ENCODE measurements at regions not wholly inside any gene's neighbourhood (a gene's known extent, or its start where the extent isn't known, plus 50 kb on each side); places are given as distances from the start of the nearest gene placed in this dataset.

DNA sequence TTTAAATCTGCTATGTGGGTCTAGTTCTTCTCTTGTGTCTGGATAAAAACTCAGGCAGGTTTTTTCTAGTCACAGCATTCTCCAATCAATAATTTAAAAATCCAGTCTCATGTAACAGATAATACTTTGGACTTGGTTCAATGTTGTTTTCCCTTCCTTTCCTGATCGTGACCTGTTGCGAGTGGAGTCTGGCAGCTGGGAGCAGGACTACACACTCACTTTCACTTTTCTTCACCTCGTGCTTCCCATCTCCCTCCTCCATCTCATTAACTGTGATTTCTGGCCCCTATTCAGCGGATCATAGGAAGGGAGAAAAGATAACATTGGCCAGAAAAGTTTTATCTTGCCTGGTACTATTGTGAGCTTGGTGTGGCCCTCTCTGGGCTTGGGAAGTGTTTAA, 96.6 kb upstream of the GATB start:
- Histone ChIP-seq H3K4me3 (replicated peaks in 1 of 3; ENCODE audit: low read depth in 2 of 3, low read length in 3 of 3) (no peak overlapping the region), H3K27me3 (ENCODE audit: control insufficient read depth in 2 of 2, insufficient read depth in 2 of 2, low read length in 2 of 2) (peaks cover 2 to 6% of the 10 kb centered on the region in 2 donors), H4K20me1 (ENCODE audit: insufficient read depth, low read length) (no peaks in the 10 kb centered on the region), H3K36me3 (replicated peaks in 1 of 2; ENCODE audit: control insufficient read depth in 1 of 2, insufficient read depth in 2 of 2, low read length in 2 of 2) (no peaks in the 10 kb centered on the region), H2AFZ (ENCODE audit: insufficient read depth, low read depth, low read length, poor library complexity, severe bottlenecking) (no peak overlapping the region), H3K4me2 (replicated peaks; ENCODE audit: extremely low read depth, low read length, poor library complexity, severe bottlenecking) (no peak overlapping the region), H3K9ac (ENCODE audit: insufficient read depth, low read length, poor library complexity, severe bottlenecking) (no peak overlapping the region), H3K27ac (ENCODE audit: low read depth in 1 of 2, low read length in 2 of 2) (no peak overlapping the region), H3K9me3 (replicated peaks in 1 of 2; ENCODE audit: control insufficient read depth in 1 of 2, insufficient read depth in 1 of 2, low read length in 2 of 2) (no peaks in the 10 kb centered on the region), H3K79me2 (ENCODE audit: insufficient read depth, low read length) (no peaks in the 10 kb centered on the region), H3K4me1 (ENCODE audit: control insufficient read depth in 1 of 2, insufficient read depth in 2 of 2, low read length in 2 of 2) (peaks cover 26 to 27% of the 10 kb centered on the region in 2 donors)
- H3K4me1 Mint-ChIP-seq: peaks cover 33% of the 10 kb centered on the region
- TF ChIP-seq, protein P1, sequence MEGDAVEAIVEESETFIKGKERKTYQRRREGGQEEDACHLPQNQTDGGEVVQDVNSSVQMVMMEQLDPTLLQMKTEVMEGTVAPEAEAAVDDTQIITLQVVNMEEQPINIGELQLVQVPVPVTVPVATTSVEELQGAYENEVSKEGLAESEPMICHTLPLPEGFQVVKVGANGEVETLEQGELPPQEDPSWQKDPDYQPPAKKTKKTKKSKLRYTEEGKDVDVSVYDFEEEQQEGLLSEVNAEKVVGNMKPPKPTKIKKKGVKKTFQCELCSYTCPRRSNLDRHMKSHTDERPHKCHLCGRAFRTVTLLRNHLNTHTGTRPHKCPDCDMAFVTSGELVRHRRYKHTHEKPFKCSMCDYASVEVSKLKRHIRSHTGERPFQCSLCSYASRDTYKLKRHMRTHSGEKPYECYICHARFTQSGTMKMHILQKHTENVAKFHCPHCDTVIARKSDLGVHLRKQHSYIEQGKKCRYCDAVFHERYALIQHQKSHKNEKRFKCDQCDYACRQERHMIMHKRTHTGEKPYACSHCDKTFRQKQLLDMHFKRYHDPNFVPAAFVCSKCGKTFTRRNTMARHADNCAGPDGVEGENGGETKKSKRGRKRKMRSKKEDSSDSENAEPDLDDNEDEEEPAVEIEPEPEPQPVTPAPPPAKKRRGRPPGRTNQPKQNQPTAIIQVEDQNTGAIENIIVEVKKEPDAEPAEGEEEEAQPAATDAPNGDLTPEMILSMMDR (IDR thresholded peaks at IDR 0.05): no peak
- no peak overlapping the region for H3K27ac Mint-ChIP-seq
- H3K27me3 Mint-ChIP-seq (ENCODE audit: low read depth in 3 of 3): peaks cover 4 to 10% (median 8%) of the 10 kb centered on the region in 3 donors
- no CpG with 5 or more reads among the region's 4 CpGs for WGBS (ENCODE audit: insufficient coverage)
- H3K4me3 Mint-ChIP-seq: peak overlapping the region in 1 of 2 donors; percentile 4
- peaks cover 0 to 4% (median 2%) of the 10 kb centered on the region in 7 donors for H3K9me3 Mint-ChIP-seq
- no peaks in the 10 kb centered on the region for H3K36me3 Mint-ChIP-seq
- DNase-seq: no peak
- intact Hi-C loops (cut with micrococcal nuclease): no loop called here

- H3K27me3 Mint-ChIP-seq (ENCODE audit: low read depth in 3 of 3): peaks cover 4 to 10% (median 6%) of the 10 kb centered on the region in 3 donors
- no peak overlapping the region for H3K27ac Mint-ChIP-seq
- no peak overlapping the region for H3K9ac ChIP-seq (ENCODE audit: insufficient read depth, low read length, poor library complexity, severe bottlenecking)
- TF ChIP-seq, protein P1 (IDR thresholded peaks at IDR 0.05): no peak
- H3K36me3 ChIP-seq (replicated peaks in 1 of 2; ENCODE audit: control insufficient read depth in 1 of 2, insufficient read depth in 2 of 2, low read length in 2 of 2): no peaks in the 10 kb centered on the region
- no peaks in the 10 kb centered on the region for H3K79me2 ChIP-seq (ENCODE audit: insufficient read depth, low read length)
- intact Hi-C loops (cut with micrococcal nuclease): no loop called here
- no peak overlapping the region for H3K4me3 Mint-ChIP-seq
- DNase-seq: no peak
- peaks cover 47% of the 10 kb centered on the region for H3K4me1 Mint-ChIP-seq
- no peaks in the 10 kb centered on the region for H3K36me3 Mint-ChIP-seq
- H3K27me3 ChIP-seq (ENCODE audit: control insufficient read depth in 2 of 2, insufficient read depth in 2 of 2, low read length in 2 of 2): peaks cover 2 to 6% of the 10 kb centered on the region in 2 donors
- no CpG with 5 or more reads among the region's 1 CpG for WGBS (ENCODE audit: insufficient coverage)
- H3K9me3 ChIP-seq (replicated peaks in 1 of 2; ENCODE audit: control insufficient read depth in 1 of 2, insufficient read depth in 1 of 2, low read length in 2 of 2): no peaks in the 10 kb centered on the region
- no peak overlapping the region for H3K4me3 ChIP-seq (replicated peaks in 1 of 3; ENCODE audit: low read depth in 2 of 3, low read length in 3 of 3)
- H2AFZ ChIP-seq (ENCODE audit: insufficient read depth, low read depth, low read length, poor library complexity, severe bottlenecking): no peak overlapping the region
- H3K9me3 Mint-ChIP-seq: peaks cover 0 to 4% (median under 1%) of the 10 kb centered on the region in 7 donors
- no peak overlapping the region for H3K27ac ChIP-seq (ENCODE audit: low read depth in 1 of 2, low read length in 2 of 2)
- no peak overlapping the region for H3K4me2 ChIP-seq (replicated peaks; ENCODE audit: extremely low read depth, low read length, poor library complexity, severe bottlenecking)
- H4K20me1 ChIP-seq (ENCODE audit: insufficient read depth, low read length): no peaks in the 10 kb centered on the region
- H3K4me1 ChIP-seq (ENCODE audit: control insufficient read depth in 1 of 2, insufficient read depth in 2 of 2, low read length in 2 of 2): peaks cover 39 to 41% of the 10 kb centered on the region in 2 donors
These were observed 94.9 kb upstream of the GATB start for GRCh38 chr4:151855747-151856146.

All from CD14-positive monocyte (primary cell).